ENCODE measurements at regions not wholly inside any gene's neighbourhood (a gene's known extent, or its start where the extent isn't known, plus 50 kb on each side); places are given as distances from the start of the nearest gene placed in this dataset.

GRCh38 chr2:236796236-236796635 lies 226.6 kb downstream of the ACKR3 start:
- Histone ChIP-seq H3K4me3 (ENCODE audit: low read length) (no peak overlapping the region), H3K36me3 (ENCODE audit: insufficient read depth, low read length) (no peaks in the 10 kb centered on the region), H3K4me2 (ENCODE audit: low read length) (no peak overlapping the region), H3K27me3 (ENCODE audit: control insufficient read depth, insufficient read depth, low read length) (peaks cover 21% of the 10 kb centered on the region), H3K4me1 (ENCODE audit: control insufficient read depth, insufficient read depth, low read length) (no peaks in the 10 kb centered on the region), H3K9me3 (replicated peaks; ENCODE audit: low read length) (no peaks in the 10 kb centered on the region), H3K9ac (ENCODE audit: low read depth, low read length) (no peak overlapping the region)

GRCh38 chr2:236797411-236797810 lies 227.8 kb downstream of the ACKR3 start:
- H3K27me3 ChIP-seq (ENCODE audit: control insufficient read depth, insufficient read depth, low read length) = peaks cover 15% of the 10 kb centered on the region
- H3K4me3 ChIP-seq (ENCODE audit: low read length) = no peak overlapping the region
- no peak overlapping the region for H3K9ac ChIP-seq (ENCODE audit: low read depth, low read length)

GRCh38 chr2:236798491-236798890 lies 228.9 kb downstream of the ACKR3 start:
- Histone ChIP-seq H3K4me3 (ENCODE audit: low read length) (no peak overlapping the region), H3K36me3 (ENCODE audit: insufficient read depth, low read length) (no peaks in the 10 kb centered on the region), H3K27me3 (ENCODE audit: control insufficient read depth, insufficient read depth, low read length) (peaks cover 18% of the 10 kb centered on the region), H3K9me3 (replicated peaks; ENCODE audit: low read length) (no peaks in the 10 kb centered on the region), H3K4me1 (ENCODE audit: control insufficient read depth, insufficient read depth, low read length) (no peaks in the 10 kb centered on the region), H3K9ac (ENCODE audit: low read depth, low read length) (no peak overlapping the region), H3K4me2 (ENCODE audit: low read length) (no peak overlapping the region)

More at GRCh38 chr2:236797411-236797810, 227.8 kb downstream of the ACKR3 start:
- Histone ChIP-seq H3K36me3 (ENCODE audit: insufficient read depth, low read length) (no peaks in the 10 kb centered on the region), H3K9me3 (replicated peaks; ENCODE audit: low read length) (no peaks in the 10 kb centered on the region), H3K4me1 (ENCODE audit: control insufficient read depth, insufficient read depth, low read length) (no peaks in the 10 kb centered on the region), H3K4me2 (ENCODE audit: low read length) (no peak overlapping the region)

- no peaks in the 10 kb centered on the region for H3K4me1 ChIP-seq (ENCODE audit: control insufficient read depth, insufficient read depth, low read length)
- H3K4me3 ChIP-seq (ENCODE audit: low read length) = no peak overlapping the region
- H3K27me3 ChIP-seq (ENCODE audit: control insufficient read depth, insufficient read depth, low read length) = peaks cover 18% of the 10 kb centered on the region
- H3K9ac ChIP-seq (ENCODE audit: low read depth, low read length) = no peak overlapping the region
- no peaks in the 10 kb centered on the region for H3K9me3 ChIP-seq (replicated peaks; ENCODE audit: low read length)
- H3K4me2 ChIP-seq (ENCODE audit: low read length) = no peak overlapping the region
- H3K36me3 ChIP-seq (ENCODE audit: insufficient read depth, low read length) = no peaks in the 10 kb centered on the region
Measured at GRCh38 chr2:236799391-236800026, 229.9 kb downstream of the ACKR3 start.

- H3K9me3 ChIP-seq (replicated peaks; ENCODE audit: low read length) = no peaks in the 10 kb centered on the region
- H3K27me3 ChIP-seq (ENCODE audit: control insufficient read depth, insufficient read depth, low read length) = peaks cover 23% of the 10 kb centered on the region
- no peak overlapping the region for H3K4me3 ChIP-seq (ENCODE audit: low read length)
- no peak overlapping the region for H3K4me2 ChIP-seq (ENCODE audit: low read length)
- no peaks in the 10 kb centered on the region for H3K4me1 ChIP-seq (ENCODE audit: control insufficient read depth, insufficient read depth, low read length)
- no peaks in the 10 kb centered on the region for H3K36me3 ChIP-seq (ENCODE audit: insufficient read depth, low read length)
- H3K9ac ChIP-seq (ENCODE audit: low read depth, low read length) = no peak overlapping the region
Measured at GRCh38 chr2:236802862-236803261, 233.2 kb downstream of the ACKR3 start.

GRCh38 chr2:236803621-236804020 lies 234.0 kb downstream of the ACKR3 start:
- H3K4me3 ChIP-seq (ENCODE audit: low read length) = no peak overlapping the region
- no peak overlapping the region for H3K9ac ChIP-seq (ENCODE audit: low read depth, low read length)
- H3K4me2 ChIP-seq (ENCODE audit: low read length) = no peak overlapping the region
- H3K4me1 ChIP-seq (ENCODE audit: control insufficient read depth, insufficient read depth, low read length) = no peaks in the 10 kb centered on the region
- no peaks in the 10 kb centered on the region for H3K9me3 ChIP-seq (replicated peaks; ENCODE audit: low read length)
- no peaks in the 10 kb centered on the region for H3K36me3 ChIP-seq (ENCODE audit: insufficient read depth, low read length)
- peaks cover 23% of the 10 kb centered on the region for H3K27me3 ChIP-seq (ENCODE audit: control insufficient read depth, insufficient read depth, low read length)

GRCh38 chr2:236805800-236806531 lies 236.3 kb downstream of the ACKR3 start:
- Histone ChIP-seq H3K9ac (ENCODE audit: low read depth, low read length) (no peak overlapping the region), H3K4me3 (ENCODE audit: low read length) (no peak overlapping the region), H3K4me2 (ENCODE audit: low read length) (no peak overlapping the region), H3K27me3 (ENCODE audit: control insufficient read depth, insufficient read depth, low read length) (peaks cover 12% of the 10 kb centered on the region), H3K4me1 (ENCODE audit: control insufficient read depth, insufficient read depth, low read length) (no peaks in the 10 kb centered on the region), H3K9me3 (replicated peaks; ENCODE audit: low read length) (no peaks in the 10 kb centered on the region), H3K36me3 (ENCODE audit: insufficient read depth, low read length) (no peaks in the 10 kb centered on the region)

- Histone ChIP-seq H3K4me1 (ENCODE audit: control insufficient read depth, insufficient read depth, low read length) (no peaks in the 10 kb centered on the region), H3K4me3 (ENCODE audit: low read length) (no peak overlapping the region), H3K4me2 (ENCODE audit: low read length) (no peak overlapping the region), H3K9ac (ENCODE audit: low read depth, low read length) (no peak overlapping the region), H3K36me3 (ENCODE audit: insufficient read depth, low read length) (no peaks in the 10 kb centered on the region), H3K27me3 (ENCODE audit: control insufficient read depth, insufficient read depth, low read length) (peaks cover 12% of the 10 kb centered on the region), H3K9me3 (replicated peaks; ENCODE audit: low read length) (no peaks in the 10 kb centered on the region)
Measured at GRCh38 chr2:236809716-236810115, 240.1 kb downstream of the ACKR3 start.

- no peaks in the 10 kb centered on the region for H3K4me1 ChIP-seq (ENCODE audit: control insufficient read depth, insufficient read depth, low read length)
- H3K9ac ChIP-seq (ENCODE audit: low read depth, low read length) = no peak overlapping the region
- H3K9me3 ChIP-seq (replicated peaks; ENCODE audit: low read length) = no peaks in the 10 kb centered on the region
- no peak overlapping the region for H3K4me3 ChIP-seq (ENCODE audit: low read length)
- no peaks in the 10 kb centered on the region for H3K36me3 ChIP-seq (ENCODE audit: insufficient read depth, low read length)
- H3K27me3 ChIP-seq (ENCODE audit: control insufficient read depth, insufficient read depth, low read length) = peaks cover 3% of the 10 kb centered on the region
- H3K4me2 ChIP-seq (ENCODE audit: low read length) = no peak overlapping the region
Measured at GRCh38 chr2:236811062-236811656, 241.5 kb downstream of the ACKR3 start.

GRCh38 chr2:236813766-236814165 lies 244.1 kb downstream of the ACKR3 start:
- Histone ChIP-seq H3K4me2 (ENCODE audit: low read length) (no peak overlapping the region), H3K27me3 (ENCODE audit: control insufficient read depth, insufficient read depth, low read length) (peaks cover 3% of the 10 kb centered on the region), H3K36me3 (ENCODE audit: insufficient read depth, low read length) (no peaks in the 10 kb centered on the region), H3K4me3 (ENCODE audit: low read length) (no peak overlapping the region), H3K9me3 (replicated peaks; ENCODE audit: low read length) (no peaks in the 10 kb centered on the region), H3K9ac (ENCODE audit: low read depth, low read length) (no peak overlapping the region), H3K4me1 (ENCODE audit: control insufficient read depth, insufficient read depth, low read length) (no peaks in the 10 kb centered on the region)

GRCh38 chr2:236814593-236814992 lies 245.0 kb downstream of the ACKR3 start:
- no peaks in the 10 kb centered on the region for H3K4me1 ChIP-seq (ENCODE audit: control insufficient read depth, insufficient read depth, low read length)
- H3K9me3 ChIP-seq (replicated peaks; ENCODE audit: low read length) = no peaks in the 10 kb centered on the region
- H3K4me2 ChIP-seq (ENCODE audit: low read length) = no peak overlapping the region
- no peak overlapping the region for H3K4me3 ChIP-seq (ENCODE audit: low read length)
- peaks cover 3% of the 10 kb centered on the region for H3K27me3 ChIP-seq (ENCODE audit: control insufficient read depth, insufficient read depth, low read length)
- H3K36me3 ChIP-seq (ENCODE audit: insufficient read depth, low read length) = no peaks in the 10 kb centered on the region
- H3K9ac ChIP-seq (ENCODE audit: low read depth, low read length) = no peak overlapping the region

Measured in skeletal muscle satellite cell (primary cell).